ENCODE measurements at regions not wholly inside any gene's neighbourhood (a gene's known extent, or its start where the extent isn't known, plus 50 kb on each side); places are given as distances from the start of the nearest gene placed in this dataset.

DNA sequence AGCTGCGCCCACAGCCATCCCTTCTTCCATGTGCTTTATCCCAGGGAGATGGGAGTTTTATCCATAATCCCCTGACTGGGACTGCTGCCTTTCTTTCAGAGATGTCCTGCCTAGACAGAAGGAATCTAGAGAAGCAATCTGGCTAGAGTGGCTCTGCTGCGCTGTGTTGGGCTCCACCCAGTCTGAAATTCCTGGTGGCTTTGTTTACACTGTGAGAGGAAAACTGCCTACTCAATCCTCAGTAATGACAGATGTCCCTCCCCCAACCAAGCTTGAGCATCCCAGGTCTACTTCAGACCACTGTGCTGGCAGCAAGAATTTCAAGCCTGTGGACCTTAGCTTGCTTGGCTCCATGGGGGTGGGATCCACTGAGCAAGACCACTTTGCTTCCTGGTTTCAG is 116.9 kb upstream of the AR start:
- CTCF ChIA-PET (ENCODE audit: low intra/inter-chr PET ratio, low total read pairs): no interaction called here
- no CpG with 5 or more reads among the region's 2 CpGs for WGBS (ENCODE audit: low lambda C conversion rate)
- BruUV-seq (replicated peaks): no TSS peak
- Histone ChIP-seq H3K27ac (ENCODE audit: extremely low read length, insufficient read depth, low read length) (no peak overlapping the region), H2AFZ (ENCODE audit: low read length) (no peak overlapping the region), H3K36me3 (replicated peaks in 1 of 2; ENCODE audit: control insufficient read depth in 1 of 2, insufficient read depth in 2 of 2, low read length in 2 of 2) (no peaks in the 10 kb centered on the region), H3K27me3 (ENCODE audit: control insufficient read depth in 1 of 2, insufficient read depth in 2 of 2, low read length in 2 of 2) (no peaks in the 10 kb centered on the region), H3K9ac (ENCODE audit: insufficient read depth, low read depth, low read length) (no peak overlapping the region), H3K9me3 (ENCODE audit: low read length) (peaks cover 35% of the 10 kb centered on the region), H3K4me3 (replicated peaks in 1 of 3; ENCODE audit: insufficient read depth in 1 of 3, low read depth in 2 of 3, low read length in 3 of 3) (no peak overlapping the region), H3K4me2 (ENCODE audit: low read depth, low read length) (no peak overlapping the region), H3K4me1 (ENCODE audit: insufficient read depth, low read length) (no peaks in the 10 kb centered on the region), H4K20me1 (ENCODE audit: insufficient read depth, low read length) (no peaks in the 10 kb centered on the region), H3K79me2 (ENCODE audit: insufficient read depth, low read length) (no peaks in the 10 kb centered on the region)
- DNase-seq (ENCODE audit: low spot score) (no peak), ATAC-seq (no peak), FAIRE-seq (no peak)
- POLR2A ChIA-PET: no interaction called here
- intact Hi-C loops (cut with micrococcal nuclease; ENCODE audit: unreplicated experiment): no loop called here
- TF ChIP-seq U2AF1 (optimal IDR thresholded peaks at IDR 0.05; ENCODE audit: low read depth, low read length) (no peak), NFE2L1 (CRISPR knock-in tag; IDR thresholded peaks at IDR 0.05; ENCODE audit: borderline replicate concordance) (no peak), PAX8 (CRISPR knock-in tag; IDR thresholded peaks at IDR 0.05; ENCODE audit: borderline replicate concordance) (no peak), ZNF780A (CRISPR knock-in tag; IDR thresholded peaks at IDR 0.05) (no peak), ELF1 (CRISPR knock-in tag; IDR thresholded peaks at IDR 0.05) (no peak), ZNF891 (CRISPR knock-in tag; IDR thresholded peaks at IDR 0.05) (no peak), SCMH1 (CRISPR knock-in tag; IDR thresholded peaks at IDR 0.05; ENCODE audit: borderline replicate concordance) (no peak), POLR2G (IDR thresholded peaks at IDR 0.05; ENCODE audit: low read depth, low read length) (no peak), TAF1 (CRISPR knock-in tag; IDR thresholded peaks at IDR 0.05) (no peak), ZSCAN29 (CRISPR knock-in tag; conservative IDR thresholded peaks at IDR 0.05) (no peak), SMAD3 (CRISPR knock-in tag; IDR thresholded peaks at IDR 0.05) (no peak), MEIS2 (CRISPR knock-in tag; IDR thresholded peaks at IDR 0.05) (no peak), DNMT1 (CRISPR knock-in tag; IDR thresholded peaks at IDR 0.05) (no peak)
- TF ChIP-seq, protein P1, sequence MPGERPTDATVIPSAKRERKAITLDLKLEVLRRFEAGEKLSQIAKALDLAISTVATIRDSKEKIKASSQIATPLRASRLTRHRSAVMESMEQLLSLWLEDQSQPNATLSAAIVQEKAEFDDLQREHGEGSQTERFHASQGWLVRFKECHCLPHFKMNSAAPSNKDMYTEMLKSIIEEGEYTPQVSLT (CRISPR knock-in tag; IDR thresholded peaks at IDR 0.05; ENCODE audit: borderline replicate concordance, low read depth): no peak
- TF ChIP-seq, protein P2, sequence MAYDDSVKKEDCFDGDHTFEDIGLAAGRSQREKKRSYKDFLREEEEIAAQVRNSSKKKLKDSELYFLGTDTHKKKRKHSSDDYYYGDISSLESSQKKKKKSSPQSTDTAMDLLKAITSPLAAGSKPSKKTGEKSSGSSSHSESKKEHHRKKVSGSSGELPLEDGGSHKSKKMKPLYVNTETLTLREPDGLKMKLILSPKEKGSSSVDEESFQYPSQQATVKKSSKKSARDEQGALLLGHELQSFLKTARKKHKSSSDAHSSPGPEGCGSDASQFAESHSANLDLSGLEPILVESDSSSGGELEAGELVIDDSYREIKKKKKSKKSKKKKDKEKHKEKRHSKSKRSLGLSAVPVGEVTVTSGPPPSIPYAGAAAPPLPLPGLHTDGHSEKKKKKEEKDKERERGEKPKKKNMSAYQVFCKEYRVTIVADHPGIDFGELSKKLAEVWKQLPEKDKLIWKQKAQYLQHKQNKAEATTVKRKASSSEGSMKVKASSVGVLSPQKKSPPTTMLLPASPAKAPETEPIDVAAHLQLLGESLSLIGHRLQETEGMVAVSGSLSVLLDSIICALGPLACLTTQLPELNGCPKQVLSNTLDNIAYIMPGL (CRISPR knock-in tag; IDR thresholded peaks at IDR 0.05; ENCODE audit: borderline replicate concordance in 1 of 2, low read depth in 1 of 2): no peak
- TF ChIP-seq, protein P3, sequence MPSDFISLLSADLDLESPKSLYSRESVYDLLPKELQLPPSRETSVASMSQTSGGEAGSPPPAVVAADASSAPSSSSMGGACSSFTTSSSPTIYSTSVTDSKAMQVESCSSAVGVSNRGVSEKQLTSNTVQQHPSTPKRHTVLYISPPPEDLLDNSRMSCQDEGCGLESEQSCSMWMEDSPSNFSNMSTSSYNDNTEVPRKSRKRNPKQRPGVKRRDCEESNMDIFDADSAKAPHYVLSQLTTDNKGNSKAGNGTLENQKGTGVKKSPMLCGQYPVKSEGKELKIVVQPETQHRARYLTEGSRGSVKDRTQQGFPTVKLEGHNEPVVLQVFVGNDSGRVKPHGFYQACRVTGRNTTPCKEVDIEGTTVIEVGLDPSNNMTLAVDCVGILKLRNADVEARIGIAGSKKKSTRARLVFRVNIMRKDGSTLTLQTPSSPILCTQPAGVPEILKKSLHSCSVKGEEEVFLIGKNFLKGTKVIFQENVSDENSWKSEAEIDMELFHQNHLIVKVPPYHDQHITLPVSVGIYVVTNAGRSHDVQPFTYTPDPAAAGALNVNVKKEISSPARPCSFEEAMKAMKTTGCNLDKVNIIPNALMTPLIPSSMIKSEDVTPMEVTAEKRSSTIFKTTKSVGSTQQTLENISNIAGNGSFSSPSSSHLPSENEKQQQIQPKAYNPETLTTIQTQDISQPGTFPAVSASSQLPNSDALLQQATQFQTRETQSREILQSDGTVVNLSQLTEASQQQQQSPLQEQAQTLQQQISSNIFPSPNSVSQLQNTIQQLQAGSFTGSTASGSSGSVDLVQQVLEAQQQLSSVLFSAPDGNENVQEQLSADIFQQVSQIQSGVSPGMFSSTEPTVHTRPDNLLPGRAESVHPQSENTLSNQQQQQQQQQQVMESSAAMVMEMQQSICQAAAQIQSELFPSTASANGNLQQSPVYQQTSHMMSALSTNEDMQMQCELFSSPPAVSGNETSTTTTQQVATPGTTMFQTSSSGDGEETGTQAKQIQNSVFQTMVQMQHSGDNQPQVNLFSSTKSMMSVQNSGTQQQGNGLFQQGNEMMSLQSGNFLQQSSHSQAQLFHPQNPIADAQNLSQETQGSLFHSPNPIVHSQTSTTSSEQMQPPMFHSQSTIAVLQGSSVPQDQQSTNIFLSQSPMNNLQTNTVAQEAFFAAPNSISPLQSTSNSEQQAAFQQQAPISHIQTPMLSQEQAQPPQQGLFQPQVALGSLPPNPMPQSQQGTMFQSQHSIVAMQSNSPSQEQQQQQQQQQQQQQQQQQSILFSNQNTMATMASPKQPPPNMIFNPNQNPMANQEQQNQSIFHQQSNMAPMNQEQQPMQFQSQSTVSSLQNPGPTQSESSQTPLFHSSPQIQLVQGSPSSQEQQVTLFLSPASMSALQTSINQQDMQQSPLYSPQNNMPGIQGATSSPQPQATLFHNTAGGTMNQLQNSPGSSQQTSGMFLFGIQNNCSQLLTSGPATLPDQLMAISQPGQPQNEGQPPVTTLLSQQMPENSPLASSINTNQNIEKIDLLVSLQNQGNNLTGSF (CRISPR knock-in tag; IDR thresholded peaks at IDR 0.05): no peak
- TF ChIP-seq, protein P4, sequence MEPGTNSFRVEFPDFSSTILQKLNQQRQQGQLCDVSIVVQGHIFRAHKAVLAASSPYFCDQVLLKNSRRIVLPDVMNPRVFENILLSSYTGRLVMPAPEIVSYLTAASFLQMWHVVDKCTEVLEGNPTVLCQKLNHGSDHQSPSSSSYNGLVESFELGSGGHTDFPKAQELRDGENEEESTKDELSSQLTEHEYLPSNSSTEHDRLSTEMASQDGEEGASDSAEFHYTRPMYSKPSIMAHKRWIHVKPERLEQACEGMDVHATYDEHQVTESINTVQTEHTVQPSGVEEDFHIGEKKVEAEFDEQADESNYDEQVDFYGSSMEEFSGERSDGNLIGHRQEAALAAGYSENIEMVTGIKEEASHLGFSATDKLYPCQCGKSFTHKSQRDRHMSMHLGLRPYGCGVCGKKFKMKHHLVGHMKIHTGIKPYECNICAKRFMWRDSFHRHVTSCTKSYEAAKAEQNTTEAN (CRISPR knock-in tag; conservative IDR thresholded peaks at IDR 0.05): no peak
- in situ Hi-C loops (cut with HindIII; ENCODE audit: extremely low pct_ligation_motif_present, low pct_unique_long_range_greater_than_20kb): no loop called here

Data from HepG2 (cell line).